GM06990 (cell line): ENCODE measurements at regions not wholly inside any gene's neighbourhood (a gene's known extent, or its start where the extent isn't known, plus 50 kb on each side); places are given as distances from the start of the nearest gene placed in this dataset.

Experiments
- DNase-seq: peaks from one replicate; pipeline ENCODE4 v3.0.0-alpha.2; 2011; ENCODE audit not compliant: insufficient read length; ENCODE audit errors: extremely low read depth
- H3K27me3 ChIP-seq: replicated peaks from 2 replicates; pipeline ENCODE4 v1.6.0; 2011; ENCODE audit warnings: low read length; ENCODE audit not compliant: control insufficient read depth, insufficient read depth
- H3K36me3 ChIP-seq: 2 replicates; pipeline ENCODE4 v1.5.1; 2011; ENCODE audit warnings: low read length; ENCODE audit not compliant: control insufficient read depth, insufficient read depth
- H3K4me3 ChIP-seq: replicated peaks from 2 replicates; pipeline ENCODE4 v1.5.1; 2011; ENCODE audit warnings: low read depth, mild to moderate bottlenecking, control low read depth, low read length
- TF ChIP-seq, protein P1 (sequence below): IDR thresholded peaks from 2 replicates; pipeline ENCODE4 v1.5.1; 2011; ENCODE audit warnings: low read length, control low read depth, mild to moderate bottlenecking, inconsistent platforms; ENCODE audit not compliant: insufficient read depth, poor library complexity, severe bottlenecking

DNA sequence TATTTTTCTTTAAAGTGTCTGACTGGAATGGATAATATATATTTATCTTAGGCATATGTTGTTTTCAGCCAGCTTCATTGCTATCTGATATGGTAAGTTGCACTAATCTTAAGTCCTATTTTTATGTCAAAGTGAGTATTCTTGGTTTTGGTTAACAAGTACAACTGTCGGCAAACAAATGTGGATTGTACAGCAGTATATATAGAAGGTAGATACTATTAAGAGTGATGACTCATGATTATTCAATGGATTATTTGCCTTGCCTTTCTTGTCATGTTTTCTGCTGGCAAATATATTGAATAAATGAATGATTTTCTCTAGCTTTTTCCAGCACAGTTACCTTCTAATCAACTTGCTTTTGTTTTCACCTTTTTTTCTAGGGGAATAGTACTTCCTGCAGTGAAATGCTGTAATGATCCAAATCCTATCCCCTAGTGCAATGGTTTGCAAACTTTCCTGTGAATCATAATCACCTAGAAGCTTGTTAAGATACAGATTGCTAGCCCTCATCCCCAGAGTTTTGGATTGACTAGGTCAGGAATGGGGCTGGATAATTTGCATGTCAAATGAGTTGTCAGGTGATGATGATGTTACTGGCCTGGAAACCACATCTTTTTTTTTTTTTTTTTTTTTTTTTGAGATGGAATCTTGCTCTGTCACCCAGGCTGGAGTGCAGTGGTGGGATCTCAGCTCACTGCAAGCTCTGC lies 60.8 kb upstream of the ARRDC3 start:
- Histone ChIP-seq H3K27me3 (no peaks in the 10 kb centered on the region), H3K4me3 (no peak overlapping the region), H3K36me3 (no peaks in the 10 kb centered on the region)
- DNase-seq: no peak
- TF ChIP-seq, protein P1, sequence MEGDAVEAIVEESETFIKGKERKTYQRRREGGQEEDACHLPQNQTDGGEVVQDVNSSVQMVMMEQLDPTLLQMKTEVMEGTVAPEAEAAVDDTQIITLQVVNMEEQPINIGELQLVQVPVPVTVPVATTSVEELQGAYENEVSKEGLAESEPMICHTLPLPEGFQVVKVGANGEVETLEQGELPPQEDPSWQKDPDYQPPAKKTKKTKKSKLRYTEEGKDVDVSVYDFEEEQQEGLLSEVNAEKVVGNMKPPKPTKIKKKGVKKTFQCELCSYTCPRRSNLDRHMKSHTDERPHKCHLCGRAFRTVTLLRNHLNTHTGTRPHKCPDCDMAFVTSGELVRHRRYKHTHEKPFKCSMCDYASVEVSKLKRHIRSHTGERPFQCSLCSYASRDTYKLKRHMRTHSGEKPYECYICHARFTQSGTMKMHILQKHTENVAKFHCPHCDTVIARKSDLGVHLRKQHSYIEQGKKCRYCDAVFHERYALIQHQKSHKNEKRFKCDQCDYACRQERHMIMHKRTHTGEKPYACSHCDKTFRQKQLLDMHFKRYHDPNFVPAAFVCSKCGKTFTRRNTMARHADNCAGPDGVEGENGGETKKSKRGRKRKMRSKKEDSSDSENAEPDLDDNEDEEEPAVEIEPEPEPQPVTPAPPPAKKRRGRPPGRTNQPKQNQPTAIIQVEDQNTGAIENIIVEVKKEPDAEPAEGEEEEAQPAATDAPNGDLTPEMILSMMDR: no peak

DNA sequence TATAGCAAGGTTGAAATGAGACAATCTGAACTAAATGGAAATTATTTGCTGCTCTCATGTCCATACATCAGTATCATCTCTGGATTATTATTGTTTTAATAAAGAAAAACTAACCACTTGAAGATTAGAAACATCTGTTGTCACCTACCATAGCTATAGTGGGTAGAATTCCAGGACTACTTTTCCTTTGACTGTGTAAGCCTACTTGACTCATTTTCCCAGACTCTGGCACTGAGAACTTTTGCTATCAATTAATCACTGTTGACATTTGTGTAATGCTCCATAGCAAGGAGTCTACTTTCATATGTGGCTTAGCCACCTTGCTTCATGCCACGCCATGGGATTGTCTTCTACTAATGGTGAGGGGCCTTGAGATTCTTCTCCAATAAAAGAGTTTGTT lies 59.9 kb upstream of the ARRDC3 start:
- TF ChIP-seq, protein P1: no peak
- DNase-seq: no peak
- Histone ChIP-seq H3K27me3 (no peaks in the 10 kb centered on the region), H3K36me3 (no peaks in the 10 kb centered on the region), H3K4me3 (no peak overlapping the region)

DNA sequence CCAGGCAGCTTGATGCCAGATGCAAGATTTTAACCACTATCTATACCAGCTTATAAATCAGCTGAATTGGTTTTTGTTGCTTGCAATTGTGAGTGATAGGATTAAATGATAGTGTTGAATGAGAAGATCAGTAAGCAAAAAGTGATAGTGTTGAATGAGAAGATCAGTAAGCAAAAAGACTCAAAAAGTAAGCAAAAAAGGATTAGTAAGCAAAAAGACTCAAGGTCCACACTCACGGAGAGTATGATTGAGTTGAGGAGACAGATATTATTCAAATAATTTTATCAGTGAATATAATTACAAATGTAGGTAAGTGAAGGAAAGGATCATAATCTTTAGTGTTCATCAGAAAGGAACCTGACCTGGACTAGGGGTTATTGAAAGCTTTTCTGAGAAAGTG lies 58.0 kb upstream of the ARRDC3 start:
- TF ChIP-seq, protein P1: no peak

DNA sequence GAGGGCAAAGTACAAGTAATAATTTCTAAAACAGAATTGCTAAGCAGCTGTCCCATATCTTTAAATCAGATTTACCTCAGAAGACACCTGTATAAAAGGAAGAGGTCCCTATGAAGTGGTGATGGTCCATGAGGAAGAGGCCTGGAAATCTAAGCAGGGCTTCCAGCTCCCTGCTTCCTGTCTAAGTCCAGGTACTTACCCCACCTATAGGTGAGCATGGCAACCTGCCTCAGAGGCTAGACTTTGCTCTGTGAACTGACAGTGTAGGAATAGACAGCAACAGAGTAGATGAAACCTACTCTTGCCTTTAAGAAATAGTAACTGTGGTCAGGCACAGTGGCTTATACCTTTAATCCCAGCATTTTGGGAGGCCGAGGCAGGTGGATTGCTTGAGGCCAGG lies 55.8 kb upstream of the ARRDC3 start:
- Histone ChIP-seq H3K4me3 (no peak overlapping the region), H3K36me3 (no peaks in the 10 kb centered on the region)
- DNase-seq: no peak

More for the DNA sequence above, 58.0 kb upstream of the ARRDC3 start:
- H3K27me3 ChIP-seq: no peaks in the 10 kb centered on the region
- no peak for DNase-seq
- H3K4me3 ChIP-seq: no peak overlapping the region
- no peaks in the 10 kb centered on the region for H3K36me3 ChIP-seq

DNA sequence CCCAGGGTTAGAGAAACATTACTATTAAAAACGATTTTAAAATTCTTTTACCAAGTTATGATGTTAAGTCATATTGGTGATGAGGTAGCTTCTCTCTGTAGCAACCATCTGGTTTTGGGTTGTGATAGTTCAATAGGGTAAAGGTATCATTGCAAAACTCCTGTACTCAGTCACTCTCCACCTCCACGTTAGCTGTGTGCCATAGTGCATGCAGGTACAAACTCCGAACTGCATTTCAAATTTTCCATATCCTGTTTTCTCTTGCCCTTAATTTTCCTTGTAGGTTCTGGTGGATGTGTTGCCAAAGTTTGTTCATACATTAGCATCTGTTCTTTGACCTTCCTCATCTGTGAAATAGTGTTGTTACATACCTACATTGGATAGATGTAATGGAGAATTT lies 53.1 kb upstream of the ARRDC3 start:
- TF ChIP-seq, protein P1: no peak
- DNase-seq: no peak
- H3K4me3 ChIP-seq: no peak overlapping the region
- no peaks in the 10 kb centered on the region for H3K36me3 ChIP-seq
- H3K27me3 ChIP-seq: no peaks in the 10 kb centered on the region

More for the DNA sequence above, 55.8 kb upstream of the ARRDC3 start:
- TF ChIP-seq, protein P1: no peak
- no peaks in the 10 kb centered on the region for H3K27me3 ChIP-seq

DNA sequence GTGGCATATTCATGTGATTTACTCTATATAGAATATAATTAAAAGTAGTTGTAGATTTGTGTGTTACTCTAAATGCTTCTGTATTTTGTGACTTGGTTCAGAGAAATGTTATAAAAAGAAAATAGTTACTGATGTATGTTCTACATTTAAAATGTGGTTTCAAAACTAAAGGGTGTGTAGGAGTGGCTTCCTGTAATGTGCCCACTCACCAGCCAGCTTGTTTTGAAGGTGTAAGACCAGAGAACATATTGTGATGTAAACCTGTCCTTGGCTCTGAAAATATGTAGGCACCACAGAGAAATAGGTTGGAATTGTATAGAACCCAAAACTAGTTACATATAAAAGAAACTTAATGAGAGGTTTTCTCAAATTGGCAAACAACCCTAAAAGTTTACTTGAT lies 51.2 kb upstream of the ARRDC3 start:
- no peak overlapping the region for H3K4me3 ChIP-seq
- no peaks in the 10 kb centered on the region for H3K27me3 ChIP-seq
- DNase-seq: no peak
- TF ChIP-seq, protein P1: no peak
- H3K36me3 ChIP-seq: no peaks in the 10 kb centered on the region
